Retinal pigment epithelial cell (primary cell): ENCODE measurements at regions not wholly inside any gene's neighbourhood (a gene's known extent, or its start where the extent isn't known, plus 50 kb on each side); places are given as distances from the start of the nearest gene placed in this dataset.

ENCODE experiments used
- DNase-seq: peaks from one replicate; pipeline ENCODE4 v3.0.0-alpha.2; 2010; ENCODE audit warnings: low read depth
- H3K4me3 ChIP-seq: 2 replicates; pipeline ENCODE4 v1.5.1; 2011; ENCODE audit warnings: mild to moderate bottlenecking, low read length, control low read depth, moderate library complexity
- TF ChIP-seq, protein P1 (sequence below): conservative IDR thresholded peaks from 2 replicates; pipeline ENCODE4 v1.5.1; 2011; ENCODE audit warnings: low read depth, low read length, control low read depth, inconsistent platforms

DNA sequence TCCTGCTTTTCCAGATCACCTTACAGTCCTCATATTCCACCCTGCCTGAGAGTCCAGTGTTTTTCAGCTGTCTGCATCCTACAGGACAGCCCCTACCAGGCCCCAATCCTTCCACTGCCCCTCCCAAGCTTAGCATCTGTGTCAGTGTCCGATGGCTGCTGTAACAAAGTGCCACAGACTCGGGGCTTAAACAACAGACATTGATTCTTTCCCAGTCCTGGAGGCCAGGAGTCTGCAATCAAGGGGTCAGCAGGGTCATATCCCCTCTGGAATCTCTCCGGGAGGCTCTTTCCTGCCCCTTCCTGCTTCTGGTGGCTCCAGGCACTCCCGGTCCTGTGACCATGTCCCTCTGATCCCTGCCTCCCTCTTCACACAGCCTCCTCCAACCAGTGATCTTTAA lies 396.6 kb upstream of the MAP3K7 start:
- TF ChIP-seq, protein P1, sequence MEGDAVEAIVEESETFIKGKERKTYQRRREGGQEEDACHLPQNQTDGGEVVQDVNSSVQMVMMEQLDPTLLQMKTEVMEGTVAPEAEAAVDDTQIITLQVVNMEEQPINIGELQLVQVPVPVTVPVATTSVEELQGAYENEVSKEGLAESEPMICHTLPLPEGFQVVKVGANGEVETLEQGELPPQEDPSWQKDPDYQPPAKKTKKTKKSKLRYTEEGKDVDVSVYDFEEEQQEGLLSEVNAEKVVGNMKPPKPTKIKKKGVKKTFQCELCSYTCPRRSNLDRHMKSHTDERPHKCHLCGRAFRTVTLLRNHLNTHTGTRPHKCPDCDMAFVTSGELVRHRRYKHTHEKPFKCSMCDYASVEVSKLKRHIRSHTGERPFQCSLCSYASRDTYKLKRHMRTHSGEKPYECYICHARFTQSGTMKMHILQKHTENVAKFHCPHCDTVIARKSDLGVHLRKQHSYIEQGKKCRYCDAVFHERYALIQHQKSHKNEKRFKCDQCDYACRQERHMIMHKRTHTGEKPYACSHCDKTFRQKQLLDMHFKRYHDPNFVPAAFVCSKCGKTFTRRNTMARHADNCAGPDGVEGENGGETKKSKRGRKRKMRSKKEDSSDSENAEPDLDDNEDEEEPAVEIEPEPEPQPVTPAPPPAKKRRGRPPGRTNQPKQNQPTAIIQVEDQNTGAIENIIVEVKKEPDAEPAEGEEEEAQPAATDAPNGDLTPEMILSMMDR: no peak
- no peak overlapping the region for H3K4me3 ChIP-seq
- no peak for DNase-seq

DNA sequence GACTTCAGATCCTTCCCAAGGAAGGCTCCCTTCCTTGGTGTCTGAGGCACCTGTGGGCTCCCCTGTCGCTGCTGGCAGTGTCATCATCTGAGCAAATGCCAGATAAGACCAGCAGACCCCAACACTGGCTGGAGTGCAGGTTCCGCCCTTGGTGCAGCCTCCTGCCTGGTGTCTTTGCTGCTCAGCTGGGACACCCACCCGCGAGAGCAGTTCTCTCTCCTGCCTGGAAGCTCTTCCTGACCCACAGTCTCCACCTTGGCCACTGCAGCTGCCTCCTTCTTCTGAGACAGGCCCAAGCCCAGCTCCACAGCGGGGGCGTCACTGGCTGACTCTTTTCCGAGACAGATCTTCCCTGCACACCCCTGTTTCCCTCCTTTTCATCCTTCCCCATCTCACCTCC lies 395.7 kb upstream of the MAP3K7 start:
- TF ChIP-seq, protein P1: no peak

DNA sequence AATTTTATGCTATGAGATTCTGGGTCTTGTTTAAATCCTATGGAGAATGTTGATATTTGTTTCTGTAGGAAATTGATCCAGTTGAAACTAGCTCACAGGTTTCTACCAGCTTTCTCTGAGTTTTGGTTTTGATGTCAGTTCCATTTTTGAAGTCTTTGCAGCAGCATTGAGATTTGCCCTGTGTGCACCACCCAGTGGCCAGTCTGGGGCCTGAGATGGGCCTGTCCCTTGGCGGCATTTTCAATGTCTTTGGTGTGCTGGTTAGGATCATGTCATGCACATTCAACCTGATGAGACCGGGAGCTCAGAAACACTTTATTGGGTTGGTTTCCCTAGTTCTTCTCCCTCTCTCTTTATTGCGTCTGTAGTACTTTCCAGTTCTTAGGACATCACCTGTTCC lies 395.2 kb upstream of the MAP3K7 start:
- no peak for DNase-seq
- TF ChIP-seq, protein P1: no peak
- H3K4me3 ChIP-seq: no peak overlapping the region

More for the DNA sequence above, 395.7 kb upstream of the MAP3K7 start:
- H3K4me3 ChIP-seq: no peak overlapping the region
- DNase-seq: no peak

GRCh38 chr6:90978046-90978445 lies 391.2 kb upstream of the MAP3K7 start:
- H3K4me3 ChIP-seq: no peak overlapping the region
- TF ChIP-seq, protein P1: no peak
- peak; percentile 33 for DNase-seq

- H3K4me3 ChIP-seq: no peak overlapping the region
- TF ChIP-seq, protein P1: no peak
- DNase-seq: no peak
Measured at GRCh38 chr6:90977513-90977912, 390.6 kb upstream of the MAP3K7 start.

DNA sequence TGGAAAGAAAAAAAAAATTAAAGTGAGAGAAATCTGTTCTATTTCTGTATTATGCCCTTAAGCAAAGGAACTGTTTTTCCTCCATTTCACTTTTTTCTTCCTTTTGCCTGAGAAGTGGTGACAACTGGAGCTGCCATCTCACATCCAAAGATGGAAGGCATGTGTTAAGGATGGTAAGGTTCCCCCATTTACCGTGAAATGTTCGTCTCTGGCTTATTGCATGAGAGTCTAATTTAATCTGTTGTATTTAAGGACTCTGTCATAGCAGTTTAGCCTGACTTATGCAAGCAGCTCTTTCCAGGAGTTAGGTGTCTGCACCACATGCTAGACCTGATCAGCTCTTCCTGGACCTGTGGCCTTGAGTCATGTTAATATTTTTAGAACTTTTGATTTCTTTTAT lies 389.5 kb upstream of the MAP3K7 start:
- peak; percentile 10 for DNase-seq
- H3K4me3 ChIP-seq: no peak overlapping the region
- TF ChIP-seq, protein P1: no peak

DNA sequence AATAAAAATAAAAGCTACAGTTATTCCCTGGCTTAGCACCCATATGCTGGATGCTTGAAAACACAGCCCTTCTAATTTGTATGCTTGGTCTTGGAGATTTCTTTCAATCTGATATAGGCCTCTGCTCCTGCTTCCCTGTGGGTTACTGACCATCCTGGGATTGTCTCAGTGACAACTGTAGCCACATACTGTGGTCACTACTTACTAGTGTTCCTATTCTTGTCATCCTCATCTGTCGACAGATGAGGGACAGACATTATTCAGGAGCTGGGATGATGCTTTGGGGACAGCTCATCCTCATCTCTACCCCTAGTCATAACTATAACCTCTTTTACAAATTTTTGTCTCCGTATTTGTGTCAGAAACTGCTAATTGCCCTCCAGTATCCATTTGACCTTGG lies 388.9 kb upstream of the MAP3K7 start:
- TF ChIP-seq, protein P1: no peak
- DNase-seq: no peak
- H3K4me3 ChIP-seq: no peak overlapping the region
